Activated naive CD8-positive, alpha-beta T cell treated with anti-CD3 and anti-CD28 coated beads, Interleukin-2, amount 50 U/mL, for 24 hours (primary cell): ENCODE measurements at regions not wholly inside any gene's neighbourhood (a gene's known extent, or its start where the extent isn't known, plus 50 kb on each side); places are given as distances from the start of the nearest gene placed in this dataset.
"Not testable (repeated sequence)": the region's sequence is repeated elsewhere in the genome, so short reads cannot be mapped to it uniquely, and the experiment has no call there.

ENCODE experiments used
- ATAC-seq: fragments of 150-1000 bp; cut with Tn5 transposase; one replicate; pipeline ENCODE4 v1.10.0; 2021
- DNase-seq: peaks from one replicate; pipeline ENCODE4 v3.0.0; 2021
- H3K27ac Mint-ChIP-seq: one replicate; pipeline ENCODE4 v1.8.0; 2021; ENCODE audit warnings: mild to moderate bottlenecking, mixed read lengths
- H3K27me3 Mint-ChIP-seq: one replicate; pipeline ENCODE4 v1.8.0; 2021; ENCODE audit warnings: mixed read lengths
- H3K36me3 Mint-ChIP-seq: one replicate; pipeline ENCODE4 v1.8.0; 2021; ENCODE audit warnings: low read depth, mixed read lengths
- H3K4me1 Mint-ChIP-seq: one replicate; pipeline ENCODE4 v1.8.0; 2021; ENCODE audit warnings: mixed read lengths
- H3K4me3 Mint-ChIP-seq: one replicate; pipeline ENCODE4 v1.8.0; 2021; ENCODE audit warnings: mild to moderate bottlenecking, moderate library complexity, mixed read lengths
- H3K9me3 Mint-ChIP-seq: one replicate; pipeline ENCODE4 v1.8.0; 2021; ENCODE audit warnings: mixed read lengths

DNA sequence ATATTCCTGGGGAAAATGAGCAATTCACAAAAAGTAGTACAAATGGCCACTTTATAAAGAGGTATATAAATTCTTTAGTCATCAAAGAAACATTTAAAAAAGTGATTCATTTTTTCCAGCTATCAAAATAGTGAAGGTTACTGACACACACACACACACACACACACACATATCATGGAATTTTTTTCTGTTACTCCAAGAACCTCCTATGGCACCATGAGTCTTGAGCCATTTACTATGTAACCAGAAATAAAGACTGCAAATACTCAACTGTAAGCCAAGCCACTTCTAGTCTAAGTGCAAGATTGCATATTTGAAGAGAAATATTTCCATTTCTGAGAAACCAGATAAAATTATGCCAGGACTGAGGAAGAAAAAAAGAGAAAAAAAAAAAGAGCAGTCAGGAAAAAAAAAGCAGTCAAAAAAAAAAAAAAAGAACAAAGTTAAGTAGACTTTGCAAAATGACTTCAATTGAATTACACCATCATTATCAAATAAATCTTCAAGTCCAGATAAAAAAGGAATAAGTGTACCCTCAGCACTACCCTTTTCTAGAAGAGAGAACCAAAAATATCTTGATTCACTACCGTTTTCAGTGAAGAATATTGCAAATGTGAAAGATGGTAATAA, 275.7 kb downstream of the DAD1 start:
- Mint-ChIP-seq H3K36me3 (no peaks in the 10 kb centered on the region), H3K27me3 (no peaks in the 10 kb centered on the region), H3K4me1 (no peaks in the 10 kb centered on the region), H3K27ac (peak overlapping the region; percentile 39), H3K9me3 (no peaks in the 10 kb centered on the region), H3K4me3 (no peak overlapping the region)
- DNase-seq (no peak), ATAC-seq (no peak)

- H3K36me3 Mint-ChIP-seq: no peaks in the 10 kb centered on the region
- H3K27ac Mint-ChIP-seq: peak overlapping the region; percentile 14
- no peaks in the 10 kb centered on the region for H3K9me3 Mint-ChIP-seq
- no peak overlapping the region for H3K4me3 Mint-ChIP-seq
- ATAC-seq: no peak
- no peaks in the 10 kb centered on the region for H3K27me3 Mint-ChIP-seq
- DNase-seq: no peak
- no peaks in the 10 kb centered on the region for H3K4me1 Mint-ChIP-seq
Measured at GRCh38 chr14:22311636-22312035, 277.4 kb downstream of the DAD1 start.

DNA sequence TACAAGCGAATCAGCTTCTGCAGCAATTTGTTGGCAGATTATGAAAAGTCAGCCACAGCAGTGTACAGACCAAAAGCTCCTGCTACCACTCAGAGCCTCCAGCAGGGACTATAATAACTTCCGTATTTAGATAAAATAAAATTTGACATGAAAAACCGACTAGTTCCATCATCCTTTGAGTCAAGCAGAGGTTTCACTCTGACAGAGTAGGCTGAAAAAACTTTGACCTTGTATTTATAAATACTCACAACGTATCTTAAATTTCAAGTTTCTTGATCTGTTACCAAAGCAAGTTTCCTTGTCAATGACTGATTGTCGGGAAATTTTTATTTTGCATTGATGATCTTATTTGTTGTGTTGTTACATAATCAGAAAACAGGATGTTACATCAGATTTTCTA, 283.4 kb downstream of the DAD1 start:
- Mint-ChIP-seq H3K4me1 (no peaks in the 10 kb centered on the region), H3K4me3 (no peak overlapping the region), H3K27ac (no peak overlapping the region), H3K27me3 (no peaks in the 10 kb centered on the region), H3K9me3 (no peaks in the 10 kb centered on the region), H3K36me3 (no peaks in the 10 kb centered on the region)
- ATAC-seq: no peak
- no peak for DNase-seq

DNA sequence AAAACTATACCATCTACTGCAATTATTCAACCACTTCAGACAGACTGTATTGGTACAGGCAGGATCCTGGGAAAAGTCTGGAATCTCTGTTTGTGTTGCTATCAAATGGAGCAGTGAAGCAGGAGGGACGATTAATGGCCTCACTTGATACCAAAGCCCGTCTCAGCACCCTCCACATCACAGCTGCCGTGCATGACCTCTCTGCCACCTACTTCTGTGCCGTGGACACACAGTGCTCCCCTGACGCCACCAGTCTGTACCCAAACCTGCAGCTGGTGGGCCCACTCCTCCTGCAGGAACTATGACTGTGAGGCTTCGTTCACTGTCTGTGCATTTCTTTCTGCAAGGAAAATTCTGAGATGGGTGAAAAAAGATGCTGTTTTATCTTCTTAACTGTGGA, 284.7 kb downstream of the DAD1 start:
- ATAC-seq: no peak
- H3K9me3 Mint-ChIP-seq: no peaks in the 10 kb centered on the region
- no peaks in the 10 kb centered on the region for H3K27me3 Mint-ChIP-seq
- H3K4me1 Mint-ChIP-seq: no peaks in the 10 kb centered on the region
- H3K36me3 Mint-ChIP-seq: no peaks in the 10 kb centered on the region
- no peak for DNase-seq
- no peak overlapping the region for H3K27ac Mint-ChIP-seq
- peak overlapping the region; percentile 51 for H3K4me3 Mint-ChIP-seq

- Mint-ChIP-seq H3K36me3 (no peaks in the 10 kb centered on the region), H3K27ac (no peak overlapping the region), H3K27me3 (no peaks in the 10 kb centered on the region), H3K9me3 (no peaks in the 10 kb centered on the region), H3K4me3 (peak overlapping the region; percentile 51), H3K4me1 (no peaks in the 10 kb centered on the region)
- ATAC-seq (no peak), DNase-seq (no peak)
Measured at GRCh38 chr14:22303589-22304195, 285.3 kb downstream of the DAD1 start.

GRCh38 chr14:22300646-22301045, 288.4 kb downstream of the DAD1 start:
- Mint-ChIP-seq H3K27ac (no peak overlapping the region), H3K9me3 (no peaks in the 10 kb centered on the region), H3K4me1 (no peaks in the 10 kb centered on the region), H3K27me3 (no peaks in the 10 kb centered on the region), H3K4me3 (no peak overlapping the region), H3K36me3 (no peaks in the 10 kb centered on the region)
- DNase-seq (no peak), ATAC-seq (no peak)

DNA sequence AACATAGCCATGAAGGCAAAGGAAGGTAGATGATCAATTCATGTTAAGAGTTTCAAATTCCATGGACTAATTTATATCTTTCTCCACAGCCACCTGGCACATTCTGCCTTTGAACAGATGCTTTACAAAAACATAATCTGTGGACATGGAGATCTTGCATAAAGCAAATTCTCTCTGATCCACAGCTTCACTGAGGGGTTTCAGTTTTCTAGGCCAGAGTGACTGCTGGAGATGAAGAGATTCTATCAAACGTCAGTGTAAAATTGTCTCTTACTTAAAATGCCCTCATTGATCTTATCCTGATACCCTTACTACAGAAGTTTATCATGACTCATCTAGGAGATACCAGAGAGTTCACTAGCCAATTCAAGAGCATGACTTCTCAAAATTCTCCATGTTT, 291.6 kb downstream of the DAD1 start:
- Mint-ChIP-seq H3K4me1 (no peaks in the 10 kb centered on the region), H3K36me3 (no peaks in the 10 kb centered on the region), H3K27ac (no peak overlapping the region), H3K27me3 (no peaks in the 10 kb centered on the region), H3K9me3 (no peaks in the 10 kb centered on the region), H3K4me3 (no peak overlapping the region)
- ATAC-seq (no peak), DNase-seq (no peak)

DNA sequence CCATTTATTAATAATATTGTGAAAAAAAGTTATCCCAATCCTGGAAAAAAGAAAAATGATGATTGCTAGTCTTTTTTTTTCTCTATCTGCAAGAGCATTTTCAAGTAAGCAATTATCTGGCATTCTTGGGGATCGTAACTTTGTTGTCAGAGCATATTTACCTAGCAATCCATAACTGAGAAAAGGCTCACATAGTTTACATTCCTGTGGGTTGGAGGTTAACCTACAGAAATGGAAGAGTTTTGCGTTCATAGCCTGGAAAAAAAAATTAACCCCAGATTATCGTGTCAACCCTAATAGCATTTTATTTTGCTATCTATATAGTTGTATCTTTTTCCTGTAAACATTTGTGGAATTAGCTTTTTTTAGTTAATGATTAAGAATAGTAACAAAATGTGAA, 292.3 kb downstream of the DAD1 start:
- no peaks in the 10 kb centered on the region for H3K9me3 Mint-ChIP-seq
- H3K27ac Mint-ChIP-seq: no peak overlapping the region
- H3K36me3 Mint-ChIP-seq: no peaks in the 10 kb centered on the region
- H3K4me1 Mint-ChIP-seq: no peaks in the 10 kb centered on the region
- ATAC-seq (no peak), DNase-seq (no peak)
- H3K4me3 Mint-ChIP-seq: no peak overlapping the region
- no peaks in the 10 kb centered on the region for H3K27me3 Mint-ChIP-seq

DNA sequence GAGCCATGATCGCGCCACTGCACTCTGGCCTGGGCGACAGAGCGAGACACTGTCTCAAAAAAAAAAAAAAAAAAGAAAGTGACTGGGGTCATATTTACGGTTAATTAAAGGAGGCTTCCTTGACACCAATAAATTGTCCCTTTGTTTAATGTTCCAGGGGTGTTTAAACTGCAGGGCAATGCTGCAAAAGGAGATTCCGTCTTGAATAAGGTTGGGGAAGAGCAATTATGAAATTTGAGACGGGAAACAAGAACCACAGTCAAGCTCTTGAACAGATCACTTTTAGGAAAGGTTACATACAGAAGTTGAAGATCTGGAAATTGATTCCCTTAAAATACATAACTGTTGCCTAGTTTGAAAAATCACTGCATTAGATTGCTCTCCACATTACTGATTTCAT, 292.9 kb downstream of the DAD1 start:
- no peak overlapping the region for H3K27ac Mint-ChIP-seq
- no peaks in the 10 kb centered on the region for H3K4me1 Mint-ChIP-seq
- H3K4me3 Mint-ChIP-seq: no peak overlapping the region
- H3K36me3 Mint-ChIP-seq: no peaks in the 10 kb centered on the region
- H3K9me3 Mint-ChIP-seq: no peaks in the 10 kb centered on the region
- DNase-seq: no peak
- no peaks in the 10 kb centered on the region for H3K27me3 Mint-ChIP-seq
- ATAC-seq: no peak

DNA sequence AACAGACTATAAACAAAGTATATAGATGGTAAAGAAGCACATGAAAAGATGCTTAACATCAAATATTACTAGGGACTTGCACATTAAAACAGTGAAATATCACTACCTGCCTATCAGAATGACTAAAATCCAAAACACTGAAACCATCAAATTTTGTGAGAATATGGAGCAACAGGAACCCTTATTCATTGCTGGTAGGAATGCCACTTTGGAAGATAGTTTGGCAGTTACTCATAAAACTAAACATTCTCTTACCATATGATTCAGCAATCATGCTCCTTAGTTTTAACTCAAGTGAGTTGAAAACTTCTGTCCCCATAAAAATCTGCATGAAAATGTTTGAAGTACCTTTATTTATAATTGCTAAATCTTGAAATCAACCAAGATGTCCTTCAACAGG, 297.6 kb downstream of the DAD1 start:
- ATAC-seq (no peak), DNase-seq (no peak)
- H3K27ac Mint-ChIP-seq: no peak overlapping the region
- H3K36me3 Mint-ChIP-seq: no peaks in the 10 kb centered on the region
- H3K9me3 Mint-ChIP-seq: no peaks in the 10 kb centered on the region
- no peaks in the 10 kb centered on the region for H3K27me3 Mint-ChIP-seq
- H3K4me3 Mint-ChIP-seq: no peak overlapping the region
- H3K4me1 Mint-ChIP-seq: no peaks in the 10 kb centered on the region

DNA sequence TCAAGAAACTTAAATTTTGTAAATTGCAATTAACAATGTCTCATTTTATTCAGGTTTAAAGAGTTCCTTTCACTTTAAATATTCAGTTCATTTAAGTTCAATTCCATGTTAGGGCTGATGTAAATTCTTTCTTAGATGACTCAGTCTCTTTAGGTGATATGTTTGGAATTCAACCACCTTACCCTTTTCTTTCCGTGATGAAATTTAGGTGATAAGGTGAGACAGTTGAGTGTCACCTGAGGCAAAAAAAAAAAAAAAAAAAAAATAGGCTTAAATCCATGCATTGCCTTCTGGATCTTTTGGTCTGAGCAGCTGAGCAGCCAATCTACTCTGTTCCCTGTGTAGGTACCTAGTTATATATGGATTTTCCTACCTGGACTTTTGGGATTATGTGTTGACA, 299.5 kb downstream of the DAD1 start:
- no peaks in the 10 kb centered on the region for H3K9me3 Mint-ChIP-seq

GRCh38 chr14:22285991-22286390, 303.0 kb downstream of the DAD1 start:
- Mint-ChIP-seq H3K27me3 (no peaks in the 10 kb centered on the region), H3K36me3 (no peaks in the 10 kb centered on the region), H3K4me1 (peaks cover 13% of the 10 kb centered on the region), H3K9me3 (no peaks in the 10 kb centered on the region), H3K4me3 (no peak overlapping the region), H3K27ac (no peak overlapping the region)
- DNase-seq (no peak), ATAC-seq (no peak)

More for the DNA sequence above, 299.5 kb downstream of the DAD1 start:
- no peak overlapping the region for H3K27ac Mint-ChIP-seq
- DNase-seq: no peak
- no peaks in the 10 kb centered on the region for H3K4me1 Mint-ChIP-seq
- no peak for ATAC-seq
- H3K36me3 Mint-ChIP-seq: no peaks in the 10 kb centered on the region
- H3K4me3 Mint-ChIP-seq: no peak overlapping the region
- no peaks in the 10 kb centered on the region for H3K27me3 Mint-ChIP-seq

- ATAC-seq (no peak), DNase-seq (no peak)
- Mint-ChIP-seq H3K4me1 (peaks cover 19% of the 10 kb centered on the region), H3K27me3 (no peaks in the 10 kb centered on the region), H3K27ac (no peak overlapping the region), H3K9me3 (no peaks in the 10 kb centered on the region), H3K4me3 (no peak overlapping the region), H3K36me3 (no peaks in the 10 kb centered on the region)
Measured at GRCh38 chr14:22282949-22283348, 306.1 kb downstream of the DAD1 start.

DNA sequence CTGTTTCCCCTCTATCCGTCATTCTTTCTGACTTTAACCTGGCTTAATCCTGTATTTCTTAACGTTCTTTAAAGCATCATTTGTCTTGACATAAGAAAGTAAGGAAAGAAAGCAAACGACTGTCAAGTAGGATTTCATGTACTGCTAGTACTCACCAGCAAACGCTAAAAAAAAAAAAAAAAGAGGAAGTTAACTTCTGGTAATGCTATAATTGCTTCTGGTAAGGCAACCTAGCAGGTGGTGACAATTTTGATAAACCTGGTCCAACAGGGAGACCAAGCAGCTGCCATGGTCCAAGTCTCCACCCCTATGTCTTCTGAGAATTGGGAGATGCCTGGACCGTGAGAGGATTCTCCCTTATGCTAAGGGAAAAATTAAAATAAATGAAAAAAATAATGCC, 306.6 kb downstream of the DAD1 start:
- no peak for ATAC-seq
- Mint-ChIP-seq H3K27ac (no peak overlapping the region), H3K9me3 (no peaks in the 10 kb centered on the region), H3K36me3 (no peaks in the 10 kb centered on the region), H3K4me1 (peaks cover 19% of the 10 kb centered on the region), H3K4me3 (no peak overlapping the region), H3K27me3 (no peaks in the 10 kb centered on the region)
- DNase-seq: no peak

- Mint-ChIP-seq H3K4me1 (peaks cover 19% of the 10 kb centered on the region), H3K4me3 (peak overlapping the region; percentile 74), H3K27ac (peak overlapping the region; percentile 35)
- not testable (repeated sequence) for DNase-seq, ATAC-seq, H3K36me3 Mint-ChIP-seq, H3K9me3 Mint-ChIP-seq, H3K27me3 Mint-ChIP-seq
Measured at GRCh38 chr14:22281447-22281874, 307.6 kb downstream of the DAD1 start.
